HEK293 (cell line): ENCODE measurements at regions not wholly inside any gene's neighbourhood (a gene's known extent, or its start where the extent isn't known, plus 50 kb on each side); places are given as distances from the start of the nearest gene placed in this dataset.

ENCODE experiments used
- CTCF ChIP-seq: fragments of 450-650 bp; formaldehyde crosslinking; IDR thresholded peaks from 2 replicates; pipeline ENCODE4 v1.5.1; 2016; ENCODE audit warnings: missing biosample characterization, missing genetic modification characterization
- SP2 ChIP-seq: fragments of 450-650 bp; formaldehyde crosslinking; IDR thresholded peaks from 2 replicates; pipeline ENCODE4 v1.5.1; 2016; ENCODE audit warnings: missing biosample characterization, missing genetic modification characterization
- ZIC2 ChIP-seq: fragments of 450-650 bp; formaldehyde crosslinking; IDR thresholded peaks from 2 replicates; pipeline ENCODE4 v1.5.1; 2016; ENCODE audit warnings: missing biosample characterization, missing genetic modification characterization
- ZNF114 ChIP-seq: fragments of 450-650 bp; formaldehyde crosslinking; IDR thresholded peaks from 2 replicates; pipeline ENCODE4 v1.5.0; 2017; ENCODE audit warnings: missing biosample characterization, missing genetic modification characterization
- ZNF335 ChIP-seq: fragments of 450-650 bp; formaldehyde crosslinking; conservative IDR thresholded peaks from 2 replicates; pipeline ENCODE4 v1.5.1; 2016; ENCODE audit warnings: missing biosample characterization, missing genetic modification characterization

GRCh38 chr1:220389634-220390033 is 117.4 kb upstream of the RAB3GAP2 start:
- TF ChIP-seq CTCF (tag by site-specific recombination): no peak
- TF ChIP-seq ZIC2: no peak
- no peak for TF ChIP-seq ZNF335 (tag by site-specific recombination)
- TF ChIP-seq SP2 (tag by site-specific recombination): no peak
- TF ChIP-seq ZNF114 (tag by site-specific recombination): no peak
